GM21381 (cell line): ENCODE measurements at regions not wholly inside any gene's neighbourhood (a gene's known extent, or its start where the extent isn't known, plus 50 kb on each side); places are given as distances from the start of the nearest gene placed in this dataset.

Source experiments
- ATAC-seq: cut with Tn5 transposase; IDR thresholded peaks from one replicate; pipeline ENCODE4 v1.9.1; 2021; ENCODE audit warnings: mild to moderate bottlenecking, moderate library complexity; ENCODE audit not compliant: unreplicated experiment

DNA sequence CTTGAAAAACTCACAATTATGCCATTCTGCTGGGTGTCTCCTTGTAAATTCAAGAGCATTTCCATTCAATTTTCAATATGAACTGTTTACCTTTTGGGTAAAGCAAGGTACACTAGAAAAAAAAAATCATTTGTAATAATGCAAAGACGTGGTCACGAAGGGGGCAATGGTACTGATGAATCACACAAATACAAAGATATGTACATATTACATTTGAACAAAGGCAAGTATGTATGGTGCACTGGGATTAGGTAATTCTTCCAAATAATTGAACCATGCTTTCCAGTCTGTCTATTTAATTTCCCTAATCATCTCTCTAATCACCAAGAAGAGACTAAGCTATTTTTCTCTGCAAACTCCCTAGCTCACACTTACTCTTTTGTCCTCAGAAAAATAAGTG, 63.4 kb upstream of the RNF38 start:
- ATAC-seq: no peak

DNA sequence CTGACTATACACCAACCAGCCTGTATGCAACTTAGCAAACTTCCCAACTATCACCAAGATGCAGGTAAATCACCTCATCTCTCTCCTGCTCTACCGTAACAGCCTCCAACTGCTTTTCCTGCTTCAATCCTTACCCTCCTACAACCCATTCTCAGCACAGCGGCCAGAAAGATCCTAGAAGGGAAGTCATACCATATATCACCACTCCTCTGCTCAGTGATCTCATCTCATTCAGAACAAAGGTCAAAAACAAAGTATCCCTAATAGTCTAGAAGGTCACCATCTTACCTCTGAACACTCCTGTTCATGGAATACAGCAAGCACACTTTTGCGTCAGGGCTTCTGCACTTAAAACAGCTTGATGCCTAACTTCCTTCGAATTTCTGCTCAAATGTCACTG, 62.2 kb upstream of the RNF38 start:
- ATAC-seq: no peak

DNA sequence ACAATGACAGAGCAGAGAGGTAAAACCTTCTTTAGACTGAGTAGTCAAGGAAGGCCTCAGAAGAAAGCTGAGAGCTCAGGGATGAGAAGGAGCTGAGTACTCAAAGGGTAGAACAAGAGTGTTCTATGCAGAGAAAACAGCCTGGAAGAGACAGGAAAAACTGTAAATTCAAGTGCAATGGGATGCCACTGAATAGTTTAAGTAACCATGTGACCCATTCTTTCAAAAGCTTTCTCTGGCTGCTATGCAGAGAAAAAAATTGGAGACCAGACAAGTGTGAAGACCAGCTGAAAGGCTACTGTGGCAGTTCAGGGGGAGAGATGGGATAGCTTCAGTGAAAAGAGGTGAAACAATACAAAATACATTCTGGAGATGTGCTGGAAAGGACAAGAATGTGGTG, 61.3 kb upstream of the RNF38 start:
- ATAC-seq: no peak

DNA sequence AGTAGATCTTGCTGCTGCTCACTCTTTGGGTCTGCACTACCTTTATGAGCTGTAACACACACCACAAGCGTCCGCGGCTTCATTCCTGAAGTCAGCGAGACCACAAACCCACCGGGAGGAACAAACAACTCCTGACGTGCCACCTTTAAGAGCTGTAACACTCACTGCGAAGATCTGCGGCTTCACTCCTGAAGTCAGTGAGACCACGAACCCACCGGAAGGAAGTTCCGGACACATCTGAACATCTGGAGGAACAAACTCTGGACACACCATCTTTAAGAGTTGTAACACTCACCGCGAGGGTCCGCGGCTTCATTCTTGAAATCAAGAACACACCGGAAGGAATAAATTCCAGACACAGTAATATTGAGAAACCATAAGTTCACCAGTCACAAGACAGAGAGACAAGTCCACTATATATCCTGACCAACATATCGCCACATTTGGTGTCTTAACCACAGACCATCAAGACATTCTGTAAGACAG, 58.4 kb upstream of the RNF38 start:
- peak; percentile 64 for ATAC-seq

DNA sequence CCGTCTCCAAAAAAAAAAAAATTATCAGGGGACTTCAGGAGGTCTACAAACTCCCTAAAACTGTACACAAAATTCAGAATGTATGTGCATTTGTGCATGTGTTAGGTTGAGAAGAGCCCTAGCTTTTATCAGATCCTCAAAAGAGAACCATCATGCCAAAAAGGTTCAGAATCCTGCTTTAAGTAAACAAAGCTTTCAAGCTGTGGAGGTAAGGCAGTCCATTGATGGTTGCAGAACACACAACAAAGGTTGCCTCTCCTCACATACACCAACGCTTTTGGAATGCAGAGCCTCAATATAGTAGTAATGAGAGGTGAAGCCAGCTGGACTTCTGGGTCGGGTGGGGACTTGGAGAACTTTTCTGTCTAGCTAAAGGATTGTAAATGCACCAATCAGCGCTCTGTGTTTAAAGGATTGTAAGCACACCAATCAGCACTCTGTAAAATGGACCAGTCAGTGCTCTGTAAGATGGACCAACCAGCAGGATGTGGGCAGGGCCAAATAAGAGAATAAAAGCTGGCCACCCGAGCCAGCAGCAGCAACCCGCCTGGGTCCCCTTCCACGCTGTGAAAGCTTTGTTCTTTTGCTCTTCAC, 57.9 kb upstream of the RNF38 start:
- no peak for ATAC-seq

DNA sequence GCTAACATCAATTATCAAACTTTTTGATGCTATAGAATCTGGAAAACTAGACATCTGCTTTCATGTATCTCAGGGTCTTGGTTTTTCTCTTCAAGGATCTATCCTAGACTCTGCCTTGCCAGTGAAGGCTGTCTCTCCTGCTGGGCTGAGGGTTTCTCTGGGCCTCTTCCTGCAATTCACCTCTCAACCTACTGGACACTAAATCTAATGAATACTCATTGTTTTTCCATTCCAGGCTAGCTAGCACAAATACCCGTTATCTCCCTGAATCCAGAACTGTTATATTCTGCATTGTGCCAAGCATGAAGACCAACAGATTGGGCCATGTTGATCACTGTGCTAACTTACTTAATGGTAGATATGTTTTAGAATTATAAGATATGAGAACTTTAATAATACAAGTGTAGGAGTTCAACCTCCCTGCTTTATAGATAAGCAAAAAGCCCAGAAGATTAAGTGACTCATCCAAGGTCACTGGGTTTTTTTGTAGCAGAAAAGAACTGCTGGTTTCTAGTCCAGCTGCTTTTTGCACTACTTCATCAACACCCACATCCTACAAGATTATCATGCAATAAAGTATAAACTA, 56.5 kb upstream of the RNF38 start:
- no peak for ATAC-seq

DNA sequence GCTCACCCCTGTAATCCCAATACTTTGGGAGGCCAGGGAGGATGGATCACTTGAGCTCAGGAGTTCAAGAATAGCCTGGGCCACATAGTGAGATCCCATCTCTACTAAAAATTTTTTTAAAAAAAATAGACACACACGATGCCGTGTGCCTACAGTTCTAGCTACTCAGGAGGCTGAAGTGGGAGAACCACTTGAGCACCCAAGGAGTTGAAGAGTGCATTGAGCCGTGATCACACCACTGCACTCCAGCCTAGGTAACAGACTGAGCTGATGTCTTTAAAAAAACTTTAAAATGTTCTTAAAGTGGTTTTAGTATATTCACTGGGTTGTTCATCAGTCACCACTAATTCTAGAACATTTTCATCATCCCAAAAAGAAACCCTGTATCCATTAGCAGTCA, 51.9 kb upstream of the RNF38 start:
- ATAC-seq: no peak

DNA sequence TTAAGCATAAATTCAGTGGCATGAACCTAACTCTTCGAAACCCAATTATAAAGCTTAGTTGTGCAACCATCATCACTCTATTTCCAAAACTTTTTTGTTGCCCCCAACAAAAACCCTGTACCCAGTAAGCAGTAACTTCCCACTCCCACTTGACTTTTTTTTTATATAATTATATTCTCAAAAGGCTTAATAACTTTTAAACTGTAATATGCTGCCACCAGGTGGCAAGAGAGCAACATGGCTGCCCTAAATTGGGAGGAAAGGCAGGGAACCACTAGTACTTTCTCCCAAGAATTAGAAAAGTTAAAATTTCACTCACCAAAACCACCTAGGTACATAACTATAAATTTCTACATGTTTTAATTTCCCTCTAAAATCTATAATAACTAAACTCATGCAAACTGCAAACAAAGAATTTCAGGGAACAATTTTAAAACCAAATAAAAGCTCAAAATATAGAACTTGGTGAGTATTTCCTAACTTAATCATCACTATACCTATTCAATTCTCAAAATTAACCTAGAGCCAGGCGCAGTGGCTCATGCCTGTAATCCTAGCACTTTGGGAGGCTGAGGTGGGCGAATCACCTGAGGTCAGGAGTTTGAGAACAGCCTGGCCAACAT, 50.2 kb upstream of the RNF38 start:
- ATAC-seq: no peak
